ENCODE measurements at regions not wholly inside any gene's neighbourhood (a gene's known extent, or its start where the extent isn't known, plus 50 kb on each side); places are given as distances from the start of the nearest gene placed in this dataset.

DNA sequence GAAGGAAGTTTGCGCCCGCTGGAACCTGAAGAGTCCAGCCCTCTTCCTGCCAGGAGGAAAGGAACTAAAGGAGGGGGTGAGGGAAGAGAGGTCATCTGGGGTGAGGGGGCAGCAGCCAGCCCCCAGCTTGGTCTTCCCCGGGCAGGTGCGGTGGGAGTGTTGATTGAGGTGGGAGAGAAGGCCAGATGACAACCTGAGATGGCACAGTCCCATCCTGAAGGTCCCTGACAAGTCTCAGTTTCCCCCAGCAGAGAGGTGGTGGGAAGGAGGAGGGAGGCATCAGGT lies 240.9 kb downstream of the HAUS1 start:
- TF ChIP-seq POLR2A (IDR thresholded peaks at IDR 0.05; ENCODE audit: extremely low read depth, insufficient read length) = no peak
- TF ChIP-seq, protein P1, sequence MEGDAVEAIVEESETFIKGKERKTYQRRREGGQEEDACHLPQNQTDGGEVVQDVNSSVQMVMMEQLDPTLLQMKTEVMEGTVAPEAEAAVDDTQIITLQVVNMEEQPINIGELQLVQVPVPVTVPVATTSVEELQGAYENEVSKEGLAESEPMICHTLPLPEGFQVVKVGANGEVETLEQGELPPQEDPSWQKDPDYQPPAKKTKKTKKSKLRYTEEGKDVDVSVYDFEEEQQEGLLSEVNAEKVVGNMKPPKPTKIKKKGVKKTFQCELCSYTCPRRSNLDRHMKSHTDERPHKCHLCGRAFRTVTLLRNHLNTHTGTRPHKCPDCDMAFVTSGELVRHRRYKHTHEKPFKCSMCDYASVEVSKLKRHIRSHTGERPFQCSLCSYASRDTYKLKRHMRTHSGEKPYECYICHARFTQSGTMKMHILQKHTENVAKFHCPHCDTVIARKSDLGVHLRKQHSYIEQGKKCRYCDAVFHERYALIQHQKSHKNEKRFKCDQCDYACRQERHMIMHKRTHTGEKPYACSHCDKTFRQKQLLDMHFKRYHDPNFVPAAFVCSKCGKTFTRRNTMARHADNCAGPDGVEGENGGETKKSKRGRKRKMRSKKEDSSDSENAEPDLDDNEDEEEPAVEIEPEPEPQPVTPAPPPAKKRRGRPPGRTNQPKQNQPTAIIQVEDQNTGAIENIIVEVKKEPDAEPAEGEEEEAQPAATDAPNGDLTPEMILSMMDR (IDR thresholded peaks at IDR 0.05; ENCODE audit: low read depth, low read length) = no peak
- TF ChIP-seq MYC (IDR thresholded peaks at IDR 0.05; ENCODE audit: low read depth, low read length) = no peak
